Activated T-helper 17 cell treated with anti-CD3 and anti-CD28 coated beads, Interleukin-2, amount 50 U/mL, for 72 hours (primary cell): ENCODE measurements at regions not wholly inside any gene's neighbourhood (a gene's known extent, or its start where the extent isn't known, plus 50 kb on each side); places are given as distances from the start of the nearest gene placed in this dataset.
"Not testable (repeated sequence)": the region's sequence is repeated elsewhere in the genome, so short reads cannot be mapped to it uniquely, and the experiment has no call there.

Experiments used
- ATAC-seq: fragments of 150-1000 bp; cut with Tn5 transposase; replicated peaks from 2 replicates; pipeline ENCODE4 v1.10.0; 2021; ENCODE audit warnings: mild to moderate bottlenecking, moderate library complexity
- H3K27ac Mint-ChIP-seq: one replicate; pipeline ENCODE4 v1.8.0; 2022; ENCODE audit warnings: mixed read lengths
- H3K27me3 Mint-ChIP-seq: one replicate; pipeline ENCODE4 v1.8.0; 2022; ENCODE audit warnings: mixed read lengths
- H3K36me3 Mint-ChIP-seq: one replicate; pipeline ENCODE4 v1.8.0; 2022; ENCODE audit warnings: low read depth, mild to moderate bottlenecking, mixed read lengths
- H3K4me1 Mint-ChIP-seq: one replicate; pipeline ENCODE4 v1.8.0; 2022; ENCODE audit warnings: mixed read lengths
- H3K4me3 Mint-ChIP-seq: one replicate; pipeline ENCODE4 v1.8.0; 2022; ENCODE audit warnings: mild to moderate bottlenecking, mixed read lengths
- H3K9me3 Mint-ChIP-seq: one replicate; pipeline ENCODE4 v1.8.0; 2022; ENCODE audit warnings: mixed read lengths

GRCh38 chr21:5106767-5107464 is 5414.5 kb upstream of the TPTE start:
- Mint-ChIP-seq H3K4me3 (peak overlapping the region; percentile 55), H3K27ac (peak overlapping the region; percentile 78)
- not testable (repeated sequence) for H3K27me3 Mint-ChIP-seq, H3K4me1 Mint-ChIP-seq, H3K9me3 Mint-ChIP-seq, H3K36me3 Mint-ChIP-seq
- ATAC-seq, result peak; percentile 32

DNA sequence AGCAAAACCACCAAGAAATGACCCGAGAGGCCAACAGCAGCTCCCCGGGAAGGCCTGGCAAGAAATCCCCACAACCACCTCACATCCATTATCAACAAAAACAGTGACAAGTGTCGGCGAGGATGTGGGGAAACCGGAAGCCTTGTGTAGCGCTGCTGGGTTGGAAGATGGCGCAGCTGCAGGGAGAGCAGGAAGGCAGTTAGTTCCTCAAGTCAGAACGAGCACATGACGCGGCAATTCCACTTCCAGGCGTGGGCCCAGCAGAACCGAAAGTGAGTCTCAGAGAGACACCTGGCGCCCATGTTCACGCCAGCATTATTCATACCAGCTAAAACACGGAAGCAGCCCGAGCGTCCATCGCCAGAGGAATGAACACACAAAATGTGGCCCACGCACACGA is 5413.7 kb upstream of the TPTE start:
- H3K36me3 Mint-ChIP-seq, H3K27me3 Mint-ChIP-seq, H3K27ac Mint-ChIP-seq, H3K9me3 Mint-ChIP-seq, H3K4me1 Mint-ChIP-seq: not testable (repeated sequence)
- ATAC-seq, result peak; percentile 59
- peak overlapping the region; percentile 55 for H3K4me3 Mint-ChIP-seq

DNA sequence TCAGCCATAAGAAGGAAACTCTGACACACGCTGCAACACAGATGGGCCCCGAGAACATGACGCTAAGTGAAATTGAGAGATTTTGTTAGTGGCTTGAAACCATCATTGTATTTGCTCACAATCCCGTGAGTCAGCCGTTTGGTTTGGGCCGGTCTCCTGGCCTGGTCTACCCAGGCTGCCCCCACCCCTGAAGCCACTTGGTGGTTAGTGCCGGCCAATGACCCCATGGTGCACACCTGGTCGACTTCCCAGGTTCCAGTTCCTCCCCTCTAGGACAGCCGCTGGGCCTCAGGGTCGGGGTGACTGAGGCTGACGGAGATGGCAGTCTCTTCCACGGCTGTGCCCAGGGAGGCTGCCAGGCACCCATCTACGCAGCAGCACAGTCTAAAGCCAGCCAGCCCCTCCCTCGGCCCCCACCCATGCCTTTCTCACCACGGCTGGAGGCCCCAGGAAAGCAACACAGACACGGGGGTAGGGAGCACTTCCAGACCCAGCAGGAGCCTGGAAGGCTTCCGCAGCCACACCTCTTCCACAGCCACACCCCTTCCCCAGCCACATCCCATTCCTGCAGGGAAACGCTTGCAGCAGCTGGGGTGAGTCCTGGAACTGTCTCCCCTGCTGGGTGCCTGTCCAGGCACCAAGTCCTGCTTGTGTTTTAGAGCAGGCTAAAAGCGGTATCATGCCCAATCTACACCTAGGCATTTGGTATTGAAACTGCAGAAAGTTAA is 5413.2 kb upstream of the TPTE start:
- H3K27ac Mint-ChIP-seq, H3K27me3 Mint-ChIP-seq: not testable (repeated sequence)

GRCh38 chr21:5111197-5111596 is 5410.2 kb upstream of the TPTE start:
- H3K9me3 Mint-ChIP-seq, H3K27ac Mint-ChIP-seq, ATAC-seq: not testable (repeated sequence)

More for the DNA sequence above, 5413.2 kb upstream of the TPTE start:
- not testable (repeated sequence) for H3K36me3 Mint-ChIP-seq, H3K9me3 Mint-ChIP-seq, H3K4me1 Mint-ChIP-seq, H3K4me3 Mint-ChIP-seq
- peak; percentile 69 for ATAC-seq

DNA sequence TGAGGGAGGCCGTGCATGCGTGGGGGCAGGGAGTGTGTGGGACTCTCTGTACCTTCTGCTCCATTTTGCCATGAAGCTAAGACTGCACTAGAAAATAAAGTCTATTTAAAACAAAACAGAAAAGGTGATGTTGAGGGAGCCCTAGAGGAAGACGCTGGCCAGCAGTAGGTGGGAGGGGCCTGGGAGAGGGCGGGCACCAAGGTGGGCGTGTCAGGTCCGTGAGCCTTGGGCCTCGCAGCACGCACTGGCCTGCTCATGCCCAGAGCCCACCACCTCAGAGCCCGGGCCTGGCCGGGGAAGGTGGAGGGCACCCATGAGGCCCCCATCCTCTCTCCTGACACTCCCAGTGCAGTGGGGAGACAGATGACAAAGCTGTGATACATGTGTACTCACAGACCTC is 5408.3 kb upstream of the TPTE start:
- not testable (repeated sequence) for H3K27ac Mint-ChIP-seq, H3K4me1 Mint-ChIP-seq, H3K9me3 Mint-ChIP-seq, ATAC-seq, H3K27me3 Mint-ChIP-seq, H3K36me3 Mint-ChIP-seq, H3K4me3 Mint-ChIP-seq

More at GRCh38 chr21:5111197-5111596, 5410.2 kb upstream of the TPTE start:
- not testable (repeated sequence) for H3K4me1 Mint-ChIP-seq, H3K27me3 Mint-ChIP-seq, H3K36me3 Mint-ChIP-seq, H3K4me3 Mint-ChIP-seq

DNA sequence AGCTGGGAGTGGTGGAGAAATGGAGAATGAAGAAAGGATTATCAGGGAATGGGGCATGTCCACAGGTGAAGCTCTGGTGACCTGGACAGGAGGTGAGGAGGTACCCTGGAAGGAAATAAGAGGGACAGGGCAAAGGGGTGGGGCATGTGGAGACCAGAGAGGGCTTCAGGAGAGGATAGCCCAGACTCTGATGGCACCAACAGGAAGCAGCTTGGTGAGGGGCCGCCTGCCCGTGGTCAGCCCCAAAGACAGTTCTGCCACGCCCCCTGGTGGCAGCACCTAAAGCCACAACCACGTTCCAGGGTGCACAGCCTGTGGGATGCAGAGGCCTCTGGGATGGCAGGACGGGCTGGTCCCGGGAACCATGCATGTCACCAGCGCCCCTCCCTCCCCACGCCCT is 5406.9 kb upstream of the TPTE start:
- ATAC-seq, result peak; percentile 39
- H3K9me3 Mint-ChIP-seq, result not testable (repeated sequence)

GRCh38 chr21:5114893-5115645 is 5406.3 kb upstream of the TPTE start:
- not testable (repeated sequence) for H3K9me3 Mint-ChIP-seq, H3K27me3 Mint-ChIP-seq, H3K36me3 Mint-ChIP-seq, H3K27ac Mint-ChIP-seq, H3K4me3 Mint-ChIP-seq, ATAC-seq, H3K4me1 Mint-ChIP-seq

More for the DNA sequence above, 5406.9 kb upstream of the TPTE start:
- H3K4me1 Mint-ChIP-seq, H3K27me3 Mint-ChIP-seq, H3K36me3 Mint-ChIP-seq, H3K27ac Mint-ChIP-seq, H3K4me3 Mint-ChIP-seq: not testable (repeated sequence)

GRCh38 chr21:5115646-5116343 is 5405.6 kb upstream of the TPTE start:
- H3K27me3 Mint-ChIP-seq, H3K36me3 Mint-ChIP-seq, H3K9me3 Mint-ChIP-seq, H3K27ac Mint-ChIP-seq, H3K4me1 Mint-ChIP-seq, H3K4me3 Mint-ChIP-seq: not testable (repeated sequence)
- peak; percentile 26 for ATAC-seq

DNA sequence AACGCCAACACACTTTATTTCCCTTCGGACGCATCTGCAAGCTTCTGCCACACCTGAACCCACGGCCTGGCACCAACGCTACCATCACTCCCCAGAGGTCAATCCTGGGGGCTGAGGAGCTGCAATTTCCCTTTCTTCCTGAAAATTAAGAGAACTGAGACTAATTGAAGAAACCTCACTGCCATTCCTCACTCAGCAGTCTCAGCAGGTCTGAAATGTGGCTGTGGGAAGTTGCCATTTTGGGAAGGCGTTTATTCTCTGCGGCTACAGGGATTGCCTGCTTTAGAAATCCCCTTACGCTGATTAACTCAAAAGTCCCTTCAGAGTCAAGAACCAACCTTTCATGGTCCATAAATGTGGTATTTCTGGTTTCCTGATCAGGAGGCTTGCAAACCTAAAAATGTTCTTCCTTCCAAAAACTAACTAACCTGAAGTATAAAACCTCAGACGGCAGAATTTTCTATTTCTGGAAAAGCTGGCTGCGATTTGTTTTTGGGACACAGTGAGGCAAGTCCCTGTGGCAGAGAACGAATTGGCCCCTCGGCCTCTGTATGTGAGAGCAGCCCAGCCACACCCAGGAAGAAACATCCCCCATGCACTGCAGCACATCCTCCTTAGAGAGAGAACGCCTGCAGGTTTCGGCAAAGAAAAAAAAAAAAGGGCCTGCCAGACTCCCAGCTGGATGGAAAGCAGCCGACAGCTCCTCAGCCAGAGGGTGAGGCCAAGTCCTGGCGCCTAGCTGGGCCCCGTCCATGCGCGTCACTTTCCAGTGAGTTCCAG is 5404.8 kb upstream of the TPTE start:
- H3K36me3 Mint-ChIP-seq, H3K9me3 Mint-ChIP-seq: not testable (repeated sequence)

DNA sequence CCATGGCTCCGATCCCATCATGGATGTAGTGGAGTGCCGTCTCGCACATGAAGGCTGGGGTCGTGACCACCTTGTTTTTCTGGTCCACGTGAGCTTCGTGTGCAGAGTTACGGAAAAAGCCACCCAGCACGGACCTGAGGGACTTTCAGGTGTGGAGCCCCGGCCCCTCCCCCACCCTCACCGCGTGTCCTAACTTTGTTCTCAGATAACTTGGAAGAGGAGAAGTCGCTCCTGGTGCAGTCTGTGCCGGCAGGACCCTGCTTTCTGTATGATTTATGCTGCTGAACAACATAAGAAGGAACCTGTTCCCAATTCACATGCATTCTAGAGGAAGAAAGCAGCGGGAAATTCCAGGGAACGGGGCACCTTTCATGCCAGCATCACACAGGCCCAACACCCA is 5404.2 kb upstream of the TPTE start:
- not testable (repeated sequence) for H3K9me3 Mint-ChIP-seq, H3K4me1 Mint-ChIP-seq, H3K36me3 Mint-ChIP-seq, H3K4me3 Mint-ChIP-seq, H3K27ac Mint-ChIP-seq, H3K27me3 Mint-ChIP-seq, ATAC-seq

More for the DNA sequence above, 5404.8 kb upstream of the TPTE start:
- H3K4me1 Mint-ChIP-seq, H3K4me3 Mint-ChIP-seq, H3K27me3 Mint-ChIP-seq, H3K27ac Mint-ChIP-seq: not testable (repeated sequence)
- ATAC-seq, result peak; percentile 70

- H3K4me3 Mint-ChIP-seq, H3K27me3 Mint-ChIP-seq, H3K9me3 Mint-ChIP-seq, H3K4me1 Mint-ChIP-seq, H3K36me3 Mint-ChIP-seq, H3K27ac Mint-ChIP-seq, ATAC-seq: not testable (repeated sequence)
Observed at GRCh38 chr21:5117666-5118295, 5403.6 kb upstream of the TPTE start.

DNA sequence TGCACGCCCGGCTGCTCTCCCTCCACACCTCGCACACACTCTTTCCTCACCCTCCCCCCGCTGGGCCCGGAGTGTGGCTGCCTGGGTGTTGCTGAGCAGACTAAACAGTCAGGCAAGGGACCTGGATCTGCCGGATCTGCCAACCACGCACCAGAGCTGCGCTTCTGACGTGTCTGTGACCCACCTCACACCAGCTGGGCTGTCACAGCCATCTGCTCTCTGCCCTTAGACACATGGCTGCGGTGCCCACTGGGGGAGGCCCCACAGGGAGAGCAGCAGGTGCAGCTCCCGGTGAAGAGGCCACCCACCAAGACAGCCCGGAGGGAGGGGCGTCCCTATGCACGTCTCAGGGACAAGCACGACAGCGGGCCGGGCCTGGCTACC is 5403.1 kb upstream of the TPTE start:
- not testable (repeated sequence) for H3K4me3 Mint-ChIP-seq, H3K27ac Mint-ChIP-seq, H3K4me1 Mint-ChIP-seq, H3K27me3 Mint-ChIP-seq, H3K36me3 Mint-ChIP-seq, H3K9me3 Mint-ChIP-seq
- ATAC-seq, result peak; percentile 9

DNA sequence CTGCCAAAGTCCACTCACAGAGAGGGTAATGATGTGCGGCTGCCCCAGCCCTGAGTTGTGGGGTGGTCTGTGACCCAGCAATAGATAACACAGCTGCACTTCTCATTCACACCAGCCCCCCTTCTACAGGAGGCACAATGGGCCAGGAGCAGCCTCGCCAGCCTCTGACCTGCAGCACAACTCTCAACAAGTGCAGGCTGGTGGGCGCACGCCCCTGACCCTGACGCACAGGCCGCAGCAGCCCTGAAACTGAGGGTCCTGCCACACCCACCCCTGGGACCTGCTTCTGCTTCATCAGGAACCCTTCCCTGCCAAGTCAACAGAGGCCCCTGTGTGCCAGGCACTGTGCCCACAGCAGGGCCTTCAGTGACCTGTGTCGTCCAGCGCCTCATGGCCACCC is 5402.2 kb upstream of the TPTE start:
- ATAC-seq, H3K27me3 Mint-ChIP-seq, H3K4me1 Mint-ChIP-seq, H3K36me3 Mint-ChIP-seq, H3K27ac Mint-ChIP-seq, H3K9me3 Mint-ChIP-seq, H3K4me3 Mint-ChIP-seq: not testable (repeated sequence)

- H3K4me1 Mint-ChIP-seq, H3K27me3 Mint-ChIP-seq, ATAC-seq, H3K27ac Mint-ChIP-seq, H3K9me3 Mint-ChIP-seq, H3K4me3 Mint-ChIP-seq, H3K36me3 Mint-ChIP-seq: not testable (repeated sequence)
Observed at GRCh38 chr21:5121399-5121798, 5400.0 kb upstream of the TPTE start.
